ENCODE measurements at regions not wholly inside any gene's neighbourhood (a gene's known extent, or its start where the extent isn't known, plus 50 kb on each side); places are given as distances from the start of the nearest gene placed in this dataset.

GRCh38 chr3:156010829-156011228 is 109.5 kb upstream of the KCNAB1 start:
- no peak overlapping the region for H3K27ac ChIP-seq
- TF ChIP-seq CTCF (IDR thresholded peaks at IDR 0.05) = no peak
- TF ChIP-seq POLR2AphosphoS5 (IDR thresholded peaks at IDR 0.05) = no peak
- no peak for TF ChIP-seq EP300 (IDR thresholded peaks at IDR 0.05; ENCODE audit: low read depth)
- TF ChIP-seq POLR2A (IDR thresholded peaks at IDR 0.05) = no peak
- no peak overlapping the region for H3K4me3 ChIP-seq
- H3K9me3 ChIP-seq = no peaks in the 10 kb centered on the region
- no peaks in the 10 kb centered on the region for H3K36me3 ChIP-seq
- in situ Hi-C loops (cut with MboI; ENCODE audit: low pct_ligation_motif_present in 1 of 4, low pct_unique_long_range_greater_than_20kb in 1 of 4, low sequenced_read_pairs in 3 of 4) = no loop called here
- 37% methylated on average over 3 of the region's 3 CpGs; no CpG with 5 or more reads in 1 of the 2 donors for WGBS, 2 donors (ENCODE audit: low coverage in 1 of 2)
- no peaks in the 10 kb centered on the region for H3K27me3 ChIP-seq
- no peak for DNase-seq
- H3K4me1 ChIP-seq = no peaks in the 10 kb centered on the region
- intact Hi-C loops (cut with DNase I; ENCODE audit: low total_unique reads) = no loop called here

GRCh38 chr3:156014489-156014888 is 105.9 kb upstream of the KCNAB1 start:
- no peaks in the 10 kb centered on the region for H3K4me1 ChIP-seq
- TF ChIP-seq POLR2A (IDR thresholded peaks at IDR 0.05) (no peak), EP300 (IDR thresholded peaks at IDR 0.05; ENCODE audit: low read depth) (no peak), CTCF (IDR thresholded peaks at IDR 0.05) (no peak), POLR2AphosphoS5 (IDR thresholded peaks at IDR 0.05) (no peak)
- intact Hi-C loops (cut with DNase I; ENCODE audit: low total_unique reads) (no loop called here), in situ Hi-C loops (cut with MboI; ENCODE audit: low pct_ligation_motif_present in 1 of 4, low pct_unique_long_range_greater_than_20kb in 1 of 4, low sequenced_read_pairs in 3 of 4) (no loop called here)
- no peak for DNase-seq
- H3K27me3 ChIP-seq = no peaks in the 10 kb centered on the region
- H3K9me3 ChIP-seq = no peaks in the 10 kb centered on the region
- H3K4me3 ChIP-seq = no peak overlapping the region
- WGBS, 2 donors (ENCODE audit: low coverage in 1 of 2) = 25 to 52% methylated on average over 4 of the region's 4 CpGs
- no peaks in the 10 kb centered on the region for H3K36me3 ChIP-seq
- H3K27ac ChIP-seq = no peak overlapping the region

GRCh38 chr3:156016902-156017301 is 103.5 kb upstream of the KCNAB1 start:
- no peak for DNase-seq
- Histone ChIP-seq H3K9me3 (no peaks in the 10 kb centered on the region), H3K4me1 (no peaks in the 10 kb centered on the region), H3K4me3 (no peak overlapping the region), H3K27ac (no peak overlapping the region), H3K27me3 (no peaks in the 10 kb centered on the region), H3K36me3 (no peaks in the 10 kb centered on the region)
- intact Hi-C loops (cut with DNase I; ENCODE audit: low total_unique reads) (no loop called here), in situ Hi-C loops (cut with MboI; ENCODE audit: low pct_ligation_motif_present in 1 of 4, low pct_unique_long_range_greater_than_20kb in 1 of 4, low sequenced_read_pairs in 3 of 4) (no loop called here)
- WGBS, 2 donors (ENCODE audit: low coverage in 1 of 2) = 86 to 89% methylated on average over 4 of the region's 4 CpGs
- TF ChIP-seq POLR2AphosphoS5 (IDR thresholded peaks at IDR 0.05) (no peak), CTCF (IDR thresholded peaks at IDR 0.05) (no peak), POLR2A (IDR thresholded peaks at IDR 0.05) (no peak), EP300 (IDR thresholded peaks at IDR 0.05; ENCODE audit: low read depth) (no peak)

GRCh38 chr3:156017352-156018030 is 102.9 kb upstream of the KCNAB1 start:
- no peak for TF ChIP-seq EP300 (IDR thresholded peaks at IDR 0.05; ENCODE audit: low read depth)
- TF ChIP-seq POLR2A (IDR thresholded peaks at IDR 0.05) = no peak
- TF ChIP-seq CTCF (IDR thresholded peaks at IDR 0.05) = no peak
- no peak overlapping the region for H3K27ac ChIP-seq
- intact Hi-C loops (cut with DNase I; ENCODE audit: low total_unique reads) = no loop called here
- no peak overlapping the region for H3K4me3 ChIP-seq
- DNase-seq = no peak
- H3K27me3 ChIP-seq = no peaks in the 10 kb centered on the region
- in situ Hi-C loops (cut with MboI; ENCODE audit: low pct_ligation_motif_present in 1 of 4, low pct_unique_long_range_greater_than_20kb in 1 of 4, low sequenced_read_pairs in 3 of 4) = no loop called here
- no peaks in the 10 kb centered on the region for H3K4me1 ChIP-seq
- no peaks in the 10 kb centered on the region for H3K36me3 ChIP-seq
- no peaks in the 10 kb centered on the region for H3K9me3 ChIP-seq

Data from transverse colon (tissue), 4 donors.